Putamen (tissue), 1 donor: ENCODE measurements at regions not wholly inside any gene's neighbourhood (a gene's known extent, or its start where the extent isn't known, plus 50 kb on each side); places are given as distances from the start of the nearest gene placed in this dataset.

Source experiments
- DNase-seq: peaks from one replicate; pipeline ENCODE4 v3.0.0-alpha.2; 2016; ENCODE audit warnings: low spot score

- DNase-seq = no peak
Observed at GRCh38 chr5:159702301-159702700, 214.0 kb upstream of the ADRA1B start.

DNA sequence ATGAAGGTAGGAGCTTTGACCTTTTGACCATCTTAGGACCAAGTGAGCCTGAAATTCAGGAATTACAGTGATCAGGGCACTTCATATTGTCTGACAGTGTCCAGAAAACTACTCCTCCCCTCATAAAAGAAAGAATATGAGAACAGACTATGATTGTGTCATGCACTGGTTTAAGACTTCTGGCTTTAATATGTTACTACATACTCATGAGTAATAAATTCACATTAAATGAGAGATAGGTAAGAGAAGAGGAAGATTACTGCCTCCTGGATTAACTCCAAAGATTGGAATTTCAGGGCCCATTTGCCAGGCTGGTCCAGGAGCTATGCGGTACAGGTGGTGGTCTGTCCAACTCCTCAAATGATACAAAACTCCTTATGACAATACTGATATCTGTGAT is 213.5 kb upstream of the ADRA1B start:
- DNase-seq = no peak

DNA sequence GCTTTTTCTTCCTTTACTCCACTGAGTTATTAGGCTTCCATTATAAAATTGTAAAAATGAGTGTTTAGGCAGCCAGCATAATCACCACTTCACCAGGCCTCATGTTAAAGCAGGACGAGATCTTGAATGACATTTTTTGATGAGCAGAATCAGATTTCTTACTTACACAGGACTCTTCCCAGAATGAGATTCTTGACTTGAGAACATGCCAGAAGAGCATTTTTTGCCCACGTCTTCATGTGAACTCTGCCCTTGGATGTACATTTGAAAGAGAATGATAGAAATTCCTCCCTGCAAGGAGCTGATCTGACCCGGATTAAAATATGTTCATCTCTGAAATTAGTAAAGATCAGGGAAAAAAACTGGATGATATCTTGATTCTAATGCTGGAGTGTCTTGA is 212.1 kb upstream of the ADRA1B start:
- no peak for DNase-seq

GRCh38 chr5:159705948-159706347 is 210.3 kb upstream of the ADRA1B start:
- no peak for DNase-seq

DNA sequence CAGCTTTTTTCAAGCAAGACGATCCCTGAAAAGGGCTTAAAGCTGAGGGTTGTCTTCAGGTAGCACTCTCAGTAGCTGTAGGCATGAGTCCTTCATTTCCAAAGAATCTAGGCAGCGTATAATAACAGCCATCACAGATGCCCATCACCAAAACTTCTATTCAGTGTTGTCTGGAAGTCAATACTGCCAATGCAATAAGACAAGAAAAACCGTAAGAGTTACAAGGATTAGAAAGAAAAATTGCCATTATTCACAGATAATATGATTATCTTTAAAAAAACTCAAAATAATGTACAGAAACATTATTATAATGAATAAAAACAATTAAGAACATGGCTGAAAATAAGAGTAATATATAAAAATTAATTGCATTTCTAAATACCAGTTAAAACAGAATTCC is 208.2 kb upstream of the ADRA1B start:
- DNase-seq = no peak

DNA sequence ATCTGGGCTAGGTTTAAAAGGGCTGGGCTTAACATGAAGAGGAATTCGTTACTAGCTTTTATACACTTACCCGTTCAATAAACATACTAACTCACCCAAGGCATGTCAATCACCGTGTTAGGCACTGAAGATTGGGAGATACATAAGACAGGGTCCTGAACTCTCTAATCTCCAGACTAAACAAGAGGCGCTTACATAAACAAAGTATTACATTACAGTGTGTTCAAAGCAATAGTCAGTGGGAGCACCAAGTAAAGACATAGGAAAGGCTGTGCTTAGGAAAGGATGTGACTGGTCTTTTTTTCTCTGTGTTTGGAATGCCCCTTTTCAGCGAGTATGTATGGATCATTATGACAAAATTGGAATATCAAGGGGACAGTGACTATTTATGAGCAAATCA is 203.6 kb upstream of the ADRA1B start:
- DNase-seq = no peak

DNA sequence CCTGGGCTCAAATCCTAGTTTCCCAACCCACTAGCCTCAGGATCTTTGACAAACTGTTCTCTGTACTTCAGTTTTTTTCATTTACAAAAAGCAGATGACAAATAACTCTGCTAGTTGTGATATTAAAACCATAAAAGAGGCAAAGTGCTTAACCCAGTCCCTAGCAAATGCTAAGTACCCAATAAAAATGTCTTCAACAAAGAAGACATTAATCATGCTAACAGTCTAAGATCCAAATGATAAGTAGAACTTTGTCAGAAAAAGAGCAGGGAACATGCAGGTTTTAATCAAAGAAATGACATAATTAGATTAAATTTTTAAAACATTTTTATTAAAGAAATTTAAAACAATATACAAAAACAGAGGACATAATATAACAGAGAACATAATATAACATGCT is 203.0 kb upstream of the ADRA1B start:
- DNase-seq = no peak

DNA sequence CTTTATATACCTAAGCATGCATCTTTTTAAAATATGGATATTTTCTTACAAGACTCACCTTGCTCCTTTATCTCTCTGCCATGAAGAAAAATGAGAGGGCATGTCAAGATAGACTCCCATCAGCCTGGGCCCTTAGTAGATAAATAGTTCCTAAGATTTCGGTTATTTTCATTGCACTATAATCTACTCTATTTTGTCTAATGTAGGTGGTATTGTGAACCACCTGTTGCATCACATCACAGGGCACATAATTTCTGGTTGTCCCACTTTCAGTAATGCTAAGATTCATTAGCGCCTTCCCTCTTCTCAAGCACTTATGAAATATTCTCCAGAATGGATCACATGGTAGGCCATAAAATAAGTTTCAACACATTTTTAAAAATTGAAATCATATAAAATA is 202.5 kb upstream of the ADRA1B start:
- no peak for DNase-seq

DNA sequence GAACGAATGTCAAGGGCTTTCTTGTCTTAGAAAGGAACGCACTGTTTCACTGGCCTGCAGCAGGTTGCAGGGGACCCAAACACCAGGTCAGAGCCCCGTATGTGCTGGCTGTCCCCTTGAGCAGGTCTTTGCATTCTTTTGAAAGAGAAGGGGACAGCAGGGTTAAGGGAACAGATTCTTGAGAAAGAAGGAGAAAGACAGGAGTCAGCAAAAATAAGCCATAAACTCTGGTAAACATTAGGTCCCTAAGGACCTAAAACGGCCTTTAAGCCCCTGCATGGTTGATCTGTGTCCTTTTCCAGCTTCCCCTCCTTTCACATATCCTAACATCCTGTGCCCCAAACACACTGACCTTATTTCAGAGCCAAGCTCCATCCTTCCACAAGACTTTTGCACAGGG is 190.8 kb upstream of the ADRA1B start:
- no peak for DNase-seq

DNA sequence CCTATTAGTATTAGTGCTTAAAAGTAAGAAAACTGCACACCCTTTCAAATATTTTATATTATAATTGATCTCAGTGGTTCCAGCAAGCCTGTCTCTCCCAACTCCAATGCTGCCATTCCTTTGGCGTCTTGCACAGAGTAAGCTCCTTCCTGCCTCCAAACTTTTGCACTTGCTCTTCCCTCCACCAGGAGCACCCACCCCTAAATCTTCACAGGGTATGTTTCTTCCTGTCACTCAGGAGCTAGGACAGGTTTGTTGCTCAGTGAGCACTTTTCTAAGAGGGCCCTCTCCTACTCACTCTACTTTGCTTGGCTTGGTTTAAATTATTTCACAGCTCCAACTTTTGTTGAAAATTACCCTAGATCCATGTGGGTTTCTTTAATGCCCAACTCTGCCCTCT is 189.1 kb upstream of the ADRA1B start:
- no peak for DNase-seq

GRCh38 chr5:159730285-159730684 is 186.0 kb upstream of the ADRA1B start:
- DNase-seq = no peak

GRCh38 chr5:159732220-159732619 is 184.1 kb upstream of the ADRA1B start:
- no peak for DNase-seq

DNA sequence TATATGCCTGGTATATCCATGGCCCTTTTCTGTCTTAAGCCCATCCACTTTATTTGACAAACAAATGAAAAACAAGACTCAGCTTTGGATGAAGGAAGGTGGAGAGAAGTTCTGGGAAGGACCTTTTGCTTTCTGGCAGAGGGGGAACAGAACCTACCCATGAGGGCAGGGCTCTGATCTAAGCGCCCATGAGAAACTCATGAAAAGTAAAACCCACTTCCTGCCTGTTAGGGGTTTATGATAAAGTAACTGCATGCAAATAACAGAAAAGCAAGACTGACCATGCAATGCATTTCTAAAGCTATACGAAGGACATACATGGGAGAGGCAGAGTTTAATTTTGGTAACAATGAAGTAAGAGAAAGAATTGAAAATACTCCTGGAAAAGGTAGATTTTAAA is 181.9 kb upstream of the ADRA1B start:
- no peak for DNase-seq

DNA sequence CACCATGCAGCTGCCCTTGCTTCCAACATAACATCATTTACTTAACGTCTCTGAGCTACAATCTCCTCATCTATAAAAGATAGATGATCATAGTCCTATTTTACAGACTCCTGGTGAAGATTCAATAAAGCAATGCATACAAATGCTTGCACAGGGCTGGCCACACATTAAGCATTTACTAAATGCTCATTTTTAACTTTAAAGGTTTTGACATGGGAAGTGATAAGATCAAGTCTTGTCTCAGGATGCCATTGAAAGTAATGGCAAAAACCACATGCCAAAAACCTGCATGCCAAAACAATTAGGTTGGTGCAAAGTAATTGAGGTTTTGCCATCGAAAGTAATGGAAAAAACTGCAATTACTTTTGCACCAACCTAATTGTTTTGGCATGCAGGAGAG is 181.2 kb upstream of the ADRA1B start:
- no peak for DNase-seq

GRCh38 chr5:159735749-159736660 is 180.3 kb upstream of the ADRA1B start:
- no peak for DNase-seq

DNA sequence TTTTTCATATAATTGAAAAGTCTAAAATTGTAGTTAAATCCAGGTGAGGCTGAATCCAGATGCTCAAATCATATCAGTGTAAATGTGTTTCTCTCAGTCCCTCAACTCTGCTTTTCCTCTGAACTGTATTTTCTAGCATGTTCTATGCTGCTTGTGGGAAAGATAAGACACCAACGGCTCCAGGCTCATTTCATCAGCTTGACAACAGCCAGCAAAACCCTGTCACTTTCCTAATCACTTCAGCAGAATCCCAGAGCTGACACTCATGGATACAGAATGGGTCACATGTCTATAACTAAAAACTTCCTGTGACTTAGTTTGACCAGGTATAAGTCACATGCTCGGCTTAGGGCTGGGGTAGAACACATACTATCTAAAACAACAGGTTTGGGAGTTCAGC is 179.4 kb upstream of the ADRA1B start:
- DNase-seq = no peak

GRCh38 chr5:159737263-159737662 is 179.0 kb upstream of the ADRA1B start:
- no peak for DNase-seq

DNA sequence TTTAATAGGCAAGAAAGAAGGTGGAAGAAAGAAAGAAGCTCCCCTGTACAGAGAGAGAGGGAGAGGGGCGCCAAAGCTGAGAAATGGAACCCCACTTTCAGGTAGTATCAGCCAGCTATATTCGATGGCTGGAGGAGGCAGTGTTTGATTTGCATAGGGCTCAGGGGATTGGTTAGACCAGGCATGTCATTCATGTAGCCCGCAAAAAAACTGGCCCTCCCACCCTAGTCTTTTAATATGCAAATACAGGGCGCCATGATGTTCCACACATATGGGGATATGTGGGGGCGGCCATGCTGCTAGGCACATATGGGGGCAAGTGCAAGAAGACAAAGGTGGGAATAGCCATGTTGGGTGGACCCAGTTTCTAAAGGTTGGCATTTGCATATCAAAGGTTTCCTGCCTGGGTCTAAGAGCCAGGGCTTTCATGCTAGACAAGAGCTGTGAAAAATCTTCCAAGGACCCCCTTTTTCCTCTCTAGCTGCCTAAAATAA is 174.4 kb upstream of the ADRA1B start:
- no peak for DNase-seq

- no peak for DNase-seq
Observed at GRCh38 chr5:159743234-159743633, 173.0 kb upstream of the ADRA1B start.

DNA sequence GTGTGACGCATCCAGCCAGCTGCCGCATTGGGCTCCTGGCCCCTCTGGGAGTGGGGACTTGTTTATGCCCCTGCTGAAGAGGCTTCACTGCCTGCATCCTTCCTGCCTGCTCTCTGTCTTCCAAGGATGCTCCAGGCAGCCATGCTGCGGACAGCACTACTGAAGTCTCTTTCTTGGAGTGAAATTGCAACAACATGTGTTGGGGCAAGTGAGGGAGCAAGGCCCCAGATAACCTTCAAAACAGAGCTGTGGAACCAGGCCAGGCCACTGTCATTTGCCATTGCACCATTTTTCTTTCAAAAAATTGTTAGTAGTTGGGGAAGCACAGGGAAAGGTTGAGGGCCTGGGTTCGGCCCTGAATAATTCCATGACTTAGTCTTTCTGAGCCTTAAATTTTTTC is 169.6 kb upstream of the ADRA1B start:
- DNase-seq = no peak

DNA sequence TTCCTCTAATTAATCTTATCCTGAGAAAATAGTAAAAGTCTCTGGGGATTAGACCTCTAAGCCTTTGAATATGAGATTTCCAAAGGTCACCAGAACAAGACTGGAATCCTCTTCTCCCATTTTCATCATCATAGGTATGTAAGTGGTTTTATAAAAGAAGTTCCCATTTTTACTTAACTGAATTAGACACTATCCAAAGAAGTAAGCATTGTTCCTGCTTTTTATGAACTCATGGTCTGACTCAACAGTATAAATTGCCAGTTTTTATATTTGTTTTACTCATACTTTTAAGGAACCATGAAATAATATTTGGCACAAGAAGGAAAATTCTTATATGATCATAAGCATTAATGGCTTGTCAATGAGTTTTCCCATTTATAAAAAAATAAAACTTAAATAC is 167.1 kb upstream of the ADRA1B start:
- DNase-seq = no peak

- no peak for DNase-seq
Observed at GRCh38 chr5:159750226-159750625, 166.1 kb upstream of the ADRA1B start.

- DNase-seq = no peak
Observed at GRCh38 chr5:159751459-159751858, 164.8 kb upstream of the ADRA1B start.
